GM23338 (cell line): ENCODE measurements at regions not wholly inside any gene's neighbourhood (a gene's known extent, or its start where the extent isn't known, plus 50 kb on each side); places are given as distances from the start of the nearest gene placed in this dataset.

Source experiments
- ATAC-seq: fragments of 200-7000 bp; cut with Tn5 transposase; 3 replicates; pipeline ENCODE4 v1.9.1; 2020
- DNase-seq: peaks from one replicate; pipeline ENCODE4 v3.0.0-alpha.2; 2015; ENCODE audit warnings: low spot score
- H2AFZ ChIP-seq: fragments of 200-600 bp; sonication (generic); 2 replicates; pipeline ENCODE4 v1.8.0; 2016; ENCODE audit warnings: antibody characterized with exemption, mild to moderate bottlenecking, moderate library complexity
- H3F3A ChIP-seq: fragments of 200-600 bp; sonication (generic); replicated peaks from 2 replicates; pipeline ENCODE4 v1.8.0; 2017; ENCODE audit warnings: antibody characterized with exemption, mixed run types, low read depth
- H3K27ac ChIP-seq: fragments of 200-600 bp; sonication (generic); 2 replicates; pipeline ENCODE4 v1.6.1; 2016; ENCODE audit warnings: low read depth
- H3K27me3 ChIP-seq: fragments of 200-600 bp; sonication (generic); 2 replicates; pipeline ENCODE4 v1.8.0; 2016; ENCODE audit warnings: mild to moderate bottlenecking, mixed run types, moderate library complexity; ENCODE audit not compliant: insufficient read depth
- H3K36me3 ChIP-seq: fragments of 200-600 bp; sonication (generic); 2 replicates; pipeline ENCODE4 v1.8.0; 2016; ENCODE audit warnings: mild to moderate bottlenecking; ENCODE audit not compliant: insufficient read depth
- H3K4me1 ChIP-seq: fragments of 200-600 bp; sonication (generic); 2 replicates; pipeline ENCODE4 v1.8.0; 2016; ENCODE audit warnings: mild to moderate bottlenecking, moderate library complexity; ENCODE audit not compliant: insufficient read depth
- H3K4me2 ChIP-seq: fragments of 200-600 bp; sonication (generic); 2 replicates; pipeline ENCODE4 v1.7.1; 2017; ENCODE audit warnings: mixed run types
- H3K4me3 ChIP-seq: fragments of 200-600 bp; sonication (generic); 2 replicates; pipeline ENCODE4 v1.6.1; 2016; ENCODE audit warnings: mixed run types
- H3K79me2 ChIP-seq: fragments of 200-600 bp; sonication (generic); replicated peaks from 2 replicates; pipeline ENCODE4 v1.8.0; 2017; ENCODE audit warnings: mild to moderate bottlenecking; ENCODE audit not compliant: insufficient read depth
- H3K9me2 ChIP-seq: fragments of 200-600 bp; sonication (generic); 2 replicates; pipeline ENCODE4 v1.8.0; 2017; ENCODE audit not compliant: insufficient read depth
- H4K20me1 ChIP-seq: fragments of 200-600 bp; sonication (generic); replicated peaks from 2 replicates; pipeline ENCODE4 v1.8.0; 2017; ENCODE audit warnings: mild to moderate bottlenecking; ENCODE audit not compliant: insufficient read depth
- H3K27ac Mint-ChIP-seq: 2 replicates; pipeline ENCODE4 v1.8.0; 2020; ENCODE audit warnings: inconsistent platforms, mild to moderate bottlenecking, moderate library complexity, mixed read lengths
- H3K27me3 Mint-ChIP-seq: 3 replicates; pipeline ENCODE4 v1.8.0; 2022; ENCODE audit warnings: low read depth, mild to moderate bottlenecking, moderate library complexity, mixed read lengths, inconsistent platforms; ENCODE audit not compliant: insufficient read depth, poor library complexity
- H3K36me3 Mint-ChIP-seq: 3 replicates; pipeline ENCODE4 v1.8.0; 2021; ENCODE audit warnings: low read depth, mild to moderate bottlenecking, inconsistent platforms, moderate library complexity, mixed read lengths
- H3K4me1 Mint-ChIP-seq: 3 replicates; pipeline ENCODE4 v1.8.0; 2020; ENCODE audit warnings: mild to moderate bottlenecking, inconsistent platforms, mixed read lengths
- H3K4me3 Mint-ChIP-seq: 3 replicates; pipeline ENCODE4 v1.8.0; 2021; ENCODE audit warnings: moderate library complexity, mild to moderate bottlenecking, inconsistent platforms, mixed read lengths
- H3K9me3 Mint-ChIP-seq: 3 replicates; pipeline ENCODE4 v1.8.0; 2020; ENCODE audit warnings: moderate library complexity, mild to moderate bottlenecking, inconsistent platforms, mixed read lengths
- CREB1 ChIP-seq: fragments of 250-450 bp; sonication (Bioruptor Pico); IDR thresholded peaks from 2 replicates; pipeline ENCODE4 v1.5.0; 2020; ENCODE audit warnings: low read depth, mild to moderate bottlenecking, moderate library complexity
- CTCF ChIP-seq, 2 experiments: fragments of 200-600 bp in 1 of 2; sonication (generic) in 1 of 2; conservative IDR thresholded peaks; 2 replicates each; pipeline versions ENCODE4 v1.5.1 to v1.6.1; 2016 to 2017; ENCODE audit warnings: antibody characterized with exemption in 2 of 2, low read depth in 2 of 2, mild to moderate bottlenecking in 2 of 2, moderate library complexity in 1 of 2
- ETS1 ChIP-seq: IDR thresholded peaks from 2 replicates; pipeline ENCODE4 v1.6.1; 2016; ENCODE audit warnings: antibody characterized with exemption
- EZH2 ChIP-seq: fragments of 200-600 bp; sonication (generic); IDR thresholded peaks from one replicate; pipeline ENCODE4 v1.8.0; 2017; ENCODE audit warnings: antibody characterized with exemption, mild to moderate bottlenecking, low read depth; ENCODE audit not compliant: unreplicated experiment
- EZH2phosphoT487 ChIP-seq: fragments of 200-600 bp; sonication (generic); IDR thresholded peaks from one replicate; pipeline ENCODE4 v1.8.1; 2018; ENCODE audit warnings: antibody characterized with exemption; ENCODE audit not compliant: unreplicated experiment
- JUNB ChIP-seq: IDR thresholded peaks from one replicate; pipeline ENCODE4 v1.6.1; 2016; ENCODE audit warnings: antibody characterized with exemption; ENCODE audit not compliant: unreplicated experiment
- NANOG ChIP-seq: IDR thresholded peaks from 2 replicates; pipeline ENCODE4 v1.6.1; 2016; ENCODE audit warnings: antibody characterized with exemption, borderline replicate concordance
- POLR2AphosphoS5 ChIP-seq: IDR thresholded peaks from 2 replicates; pipeline ENCODE4 v1.6.1; 2016; ENCODE audit warnings: antibody characterized with exemption, low read depth
- REST ChIP-seq: IDR thresholded peaks from one replicate; pipeline ENCODE4 v1.6.1; 2018; ENCODE audit warnings: antibody characterized with exemption; ENCODE audit not compliant: unreplicated experiment
- STAT1 ChIP-seq: IDR thresholded peaks from one replicate; pipeline ENCODE4 v1.6.1; 2016; ENCODE audit warnings: antibody characterized with exemption; ENCODE audit not compliant: unreplicated experiment
- ZNF114 ChIP-seq: fragments of 250-450 bp; sonication (Bioruptor Pico); IDR thresholded peaks from 2 replicates; pipeline ENCODE4 v1.5.0; 2020; ENCODE audit warnings: mild to moderate bottlenecking, moderate library complexity
- ZNF331 ChIP-seq: fragments of 250-450 bp; sonication (Bioruptor Pico); IDR thresholded peaks from 2 replicates; pipeline ENCODE4 v1.5.0; 2020; ENCODE audit warnings: low read depth, mild to moderate bottlenecking, moderate library complexity
- ZNF462 ChIP-seq: fragments of 250-450 bp; sonication (Bioruptor Pico); IDR thresholded peaks from 2 replicates; pipeline ENCODE4 v1.5.0; 2020; ENCODE audit warnings: mild to moderate bottlenecking, moderate library complexity

- Histone ChIP-seq H2AFZ (0 out of 2 replicates have a peak overlapping the region, but pooled peaks have one; percentile 3), H4K20me1 (no peaks in the 10 kb centered on the region), H3K79me2 (no peaks in the 10 kb centered on the region), H3K4me2 (no peak overlapping the region), H3K27me3 (no peaks in the 10 kb centered on the region), H3K36me3 (no peaks in the 10 kb centered on the region), H3K4me1 (no peaks in the 10 kb centered on the region), H3F3A (no peaks in the 10 kb centered on the region), H3K9me2 (no peaks in the 10 kb centered on the region), H3K27ac (no peak overlapping the region), H3K4me3 (no peak overlapping the region)
- TF ChIP-seq ETS1 (no peak), STAT1 (no peak), ZNF331 (CRISPR knock-in tag) (no peak), EZH2phosphoT487 (no peak), REST (no peak), NANOG (no peak), CREB1 (no peak), JUNB (no peak), CTCF (conservative IDR thresholded peaks at IDR 0.05; ENCODE audit: low read depth in 2 of 2) (no peak), EZH2 (no peak), POLR2AphosphoS5 (no peak), ZNF462 (CRISPR knock-in tag) (no peak), ZNF114 (CRISPR knock-in tag) (no peak)
- no peak overlapping the region for H3K27ac Mint-ChIP-seq
- H3K4me3 Mint-ChIP-seq: no peak overlapping the region
- ATAC-seq (no peak), DNase-seq (no peak)
- H3K4me1 Mint-ChIP-seq: no peaks in the 10 kb centered on the region
- H3K9me3 Mint-ChIP-seq: no peaks in the 10 kb centered on the region
- H3K36me3 Mint-ChIP-seq: no peaks in the 10 kb centered on the region
- H3K27me3 Mint-ChIP-seq: no peaks in the 10 kb centered on the region
Measured at GRCh38 chr4:66930206-66930605, 615.1 kb downstream of the CENPC start.
